SK-N-MC (cell line): ENCODE measurements at regions not wholly inside any gene's neighbourhood (a gene's known extent, or its start where the extent isn't known, plus 50 kb on each side); places are given as distances from the start of the nearest gene placed in this dataset.

Experiments
- DNase-seq: peaks from one replicate; pipeline ENCODE4 v3.0.0-alpha.2; 2011; ENCODE audit warnings: low read depth, low spot score
- H3K27ac ChIP-seq: fragments of 200-600 bp; sonication (generic); 2 replicates; pipeline ENCODE4 v1.5.1; 2016; ENCODE audit warnings: mixed run types
- H3K36me3 ChIP-seq: fragments of 200-600 bp; sonication (generic); 2 replicates; pipeline ENCODE4 v1.6.1; 2017; ENCODE audit warnings: antibody characterized with exemption, low read length, mixed read lengths; ENCODE audit not compliant: insufficient read depth
- H3K4me3 ChIP-seq: fragments of 200-600 bp; sonication (generic); 2 replicates; pipeline ENCODE4 v1.5.1; 2016
- H3K9ac ChIP-seq: fragments of 200-600 bp; sonication (generic); 2 replicates; pipeline ENCODE4 v1.8.0; 2017; ENCODE audit warnings: mixed run types, mixed read lengths; ENCODE audit not compliant: insufficient read length
- H3K9me3 ChIP-seq: fragments of 200-600 bp; sonication (generic); 2 replicates; pipeline ENCODE4 v1.6.1; 2017; ENCODE audit warnings: low read depth, mild to moderate bottlenecking, antibody characterized with exemption, low read length, moderate library complexity, mixed read lengths
- EZH2 ChIP-seq: fragments of 200-600 bp; sonication (generic); IDR thresholded peaks from one replicate; pipeline ENCODE4 v1.6.1; 2017; ENCODE audit warnings: antibody characterized with exemption
- FOXP2 ChIP-seq: optimal IDR thresholded peaks from 2 replicates; pipeline ENCODE3; 2011; ENCODE audit warnings: mild to moderate bottlenecking, moderate library complexity; ENCODE audit not compliant: insufficient read depth; ENCODE audit errors: extremely low read length, control extremely low read depth
- POLR2AphosphoS5 ChIP-seq: IDR thresholded peaks from 2 replicates; pipeline ENCODE4 v1.6.1; 2012; ENCODE audit warnings: mild to moderate bottlenecking, low read depth, low read length, borderline replicate concordance

GRCh38 chr2:60175290-60175689, 378.2 kb downstream of the BCL11A start:
- no peak for TF ChIP-seq EZH2
- no peak for TF ChIP-seq POLR2AphosphoS5
- TF ChIP-seq FOXP2 = no peak
- Histone ChIP-seq H3K36me3 (no peaks in the 10 kb centered on the region), H3K27ac (no peak overlapping the region), H3K9ac (no peak overlapping the region), H3K9me3 (no peaks in the 10 kb centered on the region), H3K4me3 (no peak overlapping the region)
- no peak for DNase-seq

DNA sequence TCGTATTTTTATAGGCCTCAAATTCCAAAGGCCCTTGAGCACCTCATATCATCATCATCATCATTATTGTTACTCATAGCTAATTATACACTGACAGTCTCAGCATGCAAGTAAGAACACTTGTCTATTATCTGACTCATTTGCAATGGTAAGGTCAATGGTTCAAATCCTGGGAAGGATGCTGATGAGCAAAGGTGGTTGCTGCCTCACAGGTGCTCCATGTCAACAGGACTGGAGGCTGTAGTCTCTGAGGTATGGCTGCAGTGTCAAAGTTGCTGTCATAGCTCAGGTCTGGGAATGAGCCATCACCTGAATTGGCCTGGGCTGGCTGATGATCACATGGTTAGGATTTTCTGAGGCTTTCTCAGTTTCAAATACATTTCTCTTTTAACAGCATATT, 379.3 kb downstream of the BCL11A start:
- Histone ChIP-seq H3K4me3 (no peak overlapping the region), H3K36me3 (no peaks in the 10 kb centered on the region), H3K9me3 (no peaks in the 10 kb centered on the region), H3K9ac (no peak overlapping the region), H3K27ac (no peak overlapping the region)
- no peak for DNase-seq
- TF ChIP-seq FOXP2 (no peak), POLR2AphosphoS5 (no peak), EZH2 (no peak)

- DNase-seq = no peak
These were observed 380.7 kb downstream of the BCL11A start for GRCh38 chr2:60172801-60173200.

DNA sequence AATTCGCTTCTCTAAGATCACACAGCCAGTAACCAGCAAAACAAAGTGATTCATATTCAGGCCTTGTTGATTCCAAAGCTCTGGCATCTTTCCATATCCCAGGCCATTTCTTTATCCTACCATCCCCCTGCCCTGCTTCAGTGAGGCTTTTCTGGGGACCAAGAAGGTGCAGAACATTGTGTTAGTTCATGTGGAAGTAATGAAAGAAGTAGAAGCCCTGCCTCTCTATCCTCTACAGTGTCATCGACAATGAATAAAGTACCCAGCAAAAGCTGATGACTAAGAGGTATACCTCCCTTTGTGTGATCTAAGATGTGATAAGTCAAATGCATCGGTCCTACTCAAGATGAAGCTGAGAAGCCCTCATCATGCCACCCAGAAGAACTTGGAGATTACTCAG, 383.2 kb downstream of the BCL11A start:
- H3K27ac ChIP-seq = no peak overlapping the region
- no peak overlapping the region for H3K9ac ChIP-seq
- no peaks in the 10 kb centered on the region for H3K9me3 ChIP-seq
- TF ChIP-seq FOXP2 (no peak), EZH2 (no peak), POLR2AphosphoS5 (no peak)
- no peak overlapping the region for H3K4me3 ChIP-seq
- no peak for DNase-seq
- H3K36me3 ChIP-seq = no peaks in the 10 kb centered on the region

More at GRCh38 chr2:60172801-60173200, 380.7 kb downstream of the BCL11A start:
- no peak for TF ChIP-seq FOXP2
- TF ChIP-seq POLR2AphosphoS5 = no peak
- no peak for TF ChIP-seq EZH2
- Histone ChIP-seq H3K9ac (no peak overlapping the region), H3K9me3 (no peaks in the 10 kb centered on the region), H3K4me3 (no peak overlapping the region), H3K36me3 (no peaks in the 10 kb centered on the region), H3K27ac (no peak overlapping the region)

- H3K9ac ChIP-seq = no peak overlapping the region
- no peaks in the 10 kb centered on the region for H3K9me3 ChIP-seq
- no peaks in the 10 kb centered on the region for H3K36me3 ChIP-seq
- H3K27ac ChIP-seq = no peak overlapping the region
- no peak overlapping the region for H3K4me3 ChIP-seq
- no peak for DNase-seq
- no peak for TF ChIP-seq EZH2
- TF ChIP-seq POLR2AphosphoS5 = no peak
- no peak for TF ChIP-seq FOXP2
These were observed 385.2 kb downstream of the BCL11A start for GRCh38 chr2:60168247-60168646.

GRCh38 chr2:60167089-60167488, 386.4 kb downstream of the BCL11A start:
- H3K36me3 ChIP-seq = no peaks in the 10 kb centered on the region
- no peak for DNase-seq
- no peak overlapping the region for H3K27ac ChIP-seq
- no peak overlapping the region for H3K4me3 ChIP-seq
- H3K9ac ChIP-seq = no peak overlapping the region
- TF ChIP-seq FOXP2 (no peak), POLR2AphosphoS5 (no peak), EZH2 (no peak)
- no peaks in the 10 kb centered on the region for H3K9me3 ChIP-seq

GRCh38 chr2:60163691-60164090, 389.8 kb downstream of the BCL11A start:
- Histone ChIP-seq H3K9ac (no peak overlapping the region), H3K4me3 (no peak overlapping the region), H3K27ac (no peak overlapping the region), H3K9me3 (no peaks in the 10 kb centered on the region), H3K36me3 (no peaks in the 10 kb centered on the region)
- no peak for DNase-seq
- TF ChIP-seq FOXP2 = no peak
- TF ChIP-seq EZH2 = no peak
- no peak for TF ChIP-seq POLR2AphosphoS5

GRCh38 chr2:60159519-60159918, 393.9 kb downstream of the BCL11A start:
- H3K9me3 ChIP-seq = no peaks in the 10 kb centered on the region
- no peak overlapping the region for H3K4me3 ChIP-seq
- no peak for DNase-seq
- no peak overlapping the region for H3K9ac ChIP-seq
- no peak for TF ChIP-seq POLR2AphosphoS5
- no peak overlapping the region for H3K27ac ChIP-seq
- H3K36me3 ChIP-seq = no peaks in the 10 kb centered on the region

DNA sequence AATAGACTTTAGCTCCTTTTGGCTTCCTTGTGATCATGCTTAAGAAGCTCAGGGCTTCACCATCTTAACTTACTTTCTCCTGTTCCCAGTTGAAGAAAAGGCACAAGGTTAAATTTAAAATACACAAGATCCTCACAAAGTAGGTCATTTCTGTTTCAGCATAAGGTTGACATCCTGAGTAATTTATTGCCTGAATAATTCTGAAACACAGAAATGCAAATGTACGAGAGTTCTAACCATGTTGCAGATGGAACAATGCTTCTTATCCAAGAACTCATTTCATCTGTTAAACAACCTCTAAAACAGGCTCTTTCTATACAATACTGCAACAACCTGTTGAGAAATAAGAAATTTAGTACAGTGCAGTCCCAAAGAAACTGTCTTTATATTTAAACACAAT, 395.2 kb downstream of the BCL11A start:
- Histone ChIP-seq H3K9me3 (no peaks in the 10 kb centered on the region), H3K36me3 (no peaks in the 10 kb centered on the region), H3K9ac (no peak overlapping the region), H3K4me3 (no peak overlapping the region), H3K27ac (no peak overlapping the region)
- DNase-seq = no peak
- TF ChIP-seq EZH2 (no peak), POLR2AphosphoS5 (no peak)
